ENCODE measurements at regions not wholly inside any gene's neighbourhood (a gene's known extent, or its start where the extent isn't known, plus 50 kb on each side); places are given as distances from the start of the nearest gene placed in this dataset.

DNA sequence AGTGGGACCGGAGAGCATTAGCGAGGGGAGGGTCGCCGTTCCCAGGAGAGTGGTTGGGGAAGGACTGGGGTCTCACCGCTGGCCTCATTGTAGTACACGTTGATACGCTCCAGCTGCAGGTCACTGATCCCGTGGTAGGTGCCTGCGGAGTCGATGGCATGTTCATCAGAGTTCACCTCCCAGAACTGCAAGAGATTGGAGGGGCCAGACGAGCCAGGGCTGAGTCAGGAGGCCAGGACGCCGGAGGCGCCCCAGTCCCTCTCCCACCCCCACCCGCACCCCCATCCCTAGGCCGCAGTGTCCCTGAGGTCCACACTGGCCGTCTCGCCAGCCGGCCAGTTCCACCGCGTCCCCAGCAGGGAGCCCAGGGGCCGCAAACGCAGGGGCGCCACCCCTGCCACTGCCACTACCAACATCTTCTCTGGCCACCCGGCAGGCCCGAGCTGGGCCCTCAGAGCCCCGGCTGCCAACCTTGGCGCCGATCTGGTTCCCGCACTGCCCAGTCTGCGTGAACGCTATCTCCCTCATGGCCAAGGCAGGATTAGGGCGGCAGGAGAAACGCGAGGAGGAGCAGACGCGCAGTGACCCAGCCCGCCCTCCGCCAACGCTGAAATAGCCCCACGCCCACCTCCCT, 144.2 kb downstream of the ALG10 start:
- TF ChIP-seq ATF3 (IDR thresholded peaks at IDR 0.05) = no peak
- no peak for TF ChIP-seq CTCF (IDR thresholded peaks at IDR 0.05; ENCODE audit: low read depth, low read length, missing input control)
- TF ChIP-seq SP1 (IDR thresholded peaks at IDR 0.05) = no peak
- no peak for TF ChIP-seq MAX (IDR thresholded peaks at IDR 0.05)
- no peak for TF ChIP-seq FOXA1 (IDR thresholded peaks at IDR 0.05)
- TF ChIP-seq NR2F2 (IDR thresholded peaks at IDR 0.05) = no peak
- no peak for TF ChIP-seq JUND (IDR thresholded peaks at IDR 0.05)
- no peak for TF ChIP-seq GABPA (IDR thresholded peaks at IDR 0.05 in 1 of 2, conservative IDR thresholded peaks at IDR 0.05 in 1 of 2)
- no peak for TF ChIP-seq TAF1 (conservative IDR thresholded peaks at IDR 0.05)
- TF ChIP-seq YY1 (IDR thresholded peaks at IDR 0.05) = no peak
- no peak for TF ChIP-seq RAD21 (IDR thresholded peaks at IDR 0.05)
- TF ChIP-seq HNF4A (conservative IDR thresholded peaks at IDR 0.05) = no peak
